Lower lobe of right lung (tissue), 2 donors: ENCODE measurements at regions not wholly inside any gene's neighbourhood (a gene's known extent, or its start where the extent isn't known, plus 50 kb on each side); places are given as distances from the start of the nearest gene placed in this dataset.

Source experiments
- ATAC-seq, 2 donors: fragments of 200-7000 bp; cut with Tn5 transposase; one replicate each; pipeline ENCODE4 v1.9.1; 2020 to 2022; ENCODE audit warnings: mild to moderate bottlenecking in 2 of 2, moderate library complexity in 2 of 2
- DNase-seq: peaks from one replicate; pipeline ENCODE4 v3.0.0-alpha.2; 2020
- H3K27ac ChIP-seq: fragments of 200-600 bp; one replicate; pipeline ENCODE4 v1.8.0; 2022
- H3K27me3 ChIP-seq: fragments of 200-600 bp; one replicate; pipeline ENCODE4 v1.8.0; 2022; ENCODE audit warnings: low read depth
- H3K36me3 ChIP-seq: fragments of 200-600 bp; one replicate; pipeline ENCODE4 v1.8.0; 2022; ENCODE audit warnings: mild to moderate bottlenecking
- H3K4me1 ChIP-seq: fragments of 200-600 bp; one replicate; pipeline ENCODE4 v1.8.0; 2022
- H3K4me3 ChIP-seq: fragments of 200-600 bp; one replicate; pipeline ENCODE4 v1.8.0; 2022; ENCODE audit warnings: mild to moderate bottlenecking
- H3K9me3 ChIP-seq: fragments of 200-600 bp; one replicate; pipeline ENCODE4 v1.8.0; 2022
- CTCF ChIP-seq: fragments of 200-600 bp; IDR thresholded peaks from one replicate; pipeline ENCODE4 v1.8.0; 2022; ENCODE audit warnings: antibody characterized with exemption, mild to moderate bottlenecking
- intact Hi-C: fragments of 100-400 bp; cut with DNase I; formaldehyde crosslinking; loops from one replicate; pipeline ENCODE4 v1.11.0; 2022
- donor health status: DM: no; HTN: yes; CAD: no; lungs with severe emphysema.

DNA sequence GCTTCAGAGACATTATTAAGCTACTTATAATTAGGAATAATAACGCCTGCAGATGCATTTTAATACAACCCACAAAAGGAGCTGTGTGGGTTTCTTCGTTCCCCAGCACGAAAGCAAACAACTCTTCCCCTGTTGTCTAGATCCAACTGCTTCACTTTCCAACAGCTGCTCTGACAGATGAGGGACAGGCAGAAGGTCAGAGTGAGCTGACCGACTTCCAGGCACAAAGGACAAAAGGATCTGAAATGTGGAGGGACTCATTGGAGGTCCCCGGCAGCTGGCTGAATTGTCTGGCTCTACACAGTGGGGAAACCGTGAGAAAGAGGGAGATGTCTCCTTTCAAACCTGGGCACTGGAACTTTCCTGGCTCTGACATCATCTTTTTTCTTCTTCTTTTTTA is 79.1 kb upstream of the ALDH1B1 start:
- no peak for DNase-seq

GRCh38 chr9:38312406-38312805 is 80.1 kb upstream of the ALDH1B1 start:
- peaks cover 10% of the 10 kb centered on the region for H3K27me3 ChIP-seq
- intact Hi-C loops, result no loop called here
- no peak overlapping the region for H3K27ac ChIP-seq
- H3K4me3 ChIP-seq, result no peak overlapping the region
- no peaks in the 10 kb centered on the region for H3K9me3 ChIP-seq
- H3K4me1 ChIP-seq, result no peaks in the 10 kb centered on the region
- DNase-seq (no peak), ATAC-seq (no peak)
- no peaks in the 10 kb centered on the region for H3K36me3 ChIP-seq
- no peak for TF ChIP-seq CTCF

More for the DNA sequence above, 79.1 kb upstream of the ALDH1B1 start:
- intact Hi-C loops, result no loop called here
- no peaks in the 10 kb centered on the region for H3K36me3 ChIP-seq
- H3K4me3 ChIP-seq, result no peak overlapping the region
- peaks cover under 1% of the 10 kb centered on the region for H3K4me1 ChIP-seq
- ATAC-seq, result no peak
- peaks cover 10% of the 10 kb centered on the region for H3K27me3 ChIP-seq
- no peak for TF ChIP-seq CTCF
- no peak overlapping the region for H3K27ac ChIP-seq
- H3K9me3 ChIP-seq, result no peaks in the 10 kb centered on the region

GRCh38 chr9:38311382-38312270 is 80.9 kb upstream of the ALDH1B1 start:
- no peaks in the 10 kb centered on the region for H3K9me3 ChIP-seq
- H3K27me3 ChIP-seq, result peaks cover 10% of the 10 kb centered on the region
- H3K4me3 ChIP-seq, result no peak overlapping the region
- ATAC-seq (no peak), DNase-seq (no peak)
- H3K4me1 ChIP-seq, result no peaks in the 10 kb centered on the region
- intact Hi-C loops, result no loop called here
- no peaks in the 10 kb centered on the region for H3K36me3 ChIP-seq
- H3K27ac ChIP-seq, result no peak overlapping the region
- no peak for TF ChIP-seq CTCF

DNA sequence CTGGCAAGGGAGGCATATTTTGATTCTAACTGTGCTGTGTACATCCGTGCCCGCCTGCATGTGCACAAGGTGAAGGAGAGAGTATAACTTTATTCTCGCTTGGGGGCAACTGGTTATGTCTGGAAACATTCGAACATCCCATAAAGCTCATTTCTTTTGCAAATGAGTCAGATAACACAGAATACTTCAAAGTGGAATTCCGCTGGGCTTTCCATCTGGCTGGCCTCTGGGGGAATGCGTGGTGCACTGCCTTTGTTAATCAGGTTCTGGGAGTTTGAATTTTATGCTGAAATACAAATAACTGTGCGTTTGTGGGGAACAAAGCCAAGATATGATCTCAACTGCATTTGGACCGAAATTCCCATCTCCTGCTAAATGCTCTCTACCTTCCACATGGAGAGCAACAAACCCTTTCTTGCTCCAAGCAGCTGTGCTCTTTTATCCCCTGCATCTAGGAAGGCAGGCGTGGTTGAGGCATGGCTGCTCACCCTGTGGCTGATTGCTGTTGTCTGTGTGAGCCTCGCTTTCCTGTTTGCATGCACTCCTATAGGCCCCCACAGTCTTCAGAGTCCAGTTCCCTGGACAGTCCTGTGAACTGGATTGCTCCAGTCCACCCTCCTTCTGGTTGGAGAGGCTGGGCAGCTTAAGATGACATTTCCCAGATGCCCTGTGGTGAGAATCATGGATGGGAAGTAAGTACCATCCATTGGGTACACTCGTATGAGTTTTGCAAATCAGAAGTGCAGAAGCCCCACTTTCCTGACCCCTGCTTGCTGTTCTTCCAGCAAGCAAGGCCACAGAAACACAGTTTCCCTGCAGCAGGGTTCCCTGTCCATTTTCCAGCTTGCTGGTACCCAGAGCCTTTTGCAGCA is 82.9 kb upstream of the ALDH1B1 start:
- peaks cover 10% of the 10 kb centered on the region for H3K27me3 ChIP-seq
- TF ChIP-seq CTCF, result no peak
- H3K9me3 ChIP-seq, result no peaks in the 10 kb centered on the region
- intact Hi-C loops, result no loop called here
- no peaks in the 10 kb centered on the region for H3K4me1 ChIP-seq
- no peak overlapping the region for H3K27ac ChIP-seq
- DNase-seq (no peak), ATAC-seq (no peak)
- H3K4me3 ChIP-seq, result no peak overlapping the region
- no peaks in the 10 kb centered on the region for H3K36me3 ChIP-seq

GRCh38 chr9:38308136-38308535 is 84.4 kb upstream of the ALDH1B1 start:
- H3K4me3 ChIP-seq, result no peak overlapping the region
- no peaks in the 10 kb centered on the region for H3K9me3 ChIP-seq
- no peaks in the 10 kb centered on the region for H3K36me3 ChIP-seq
- TF ChIP-seq CTCF, result no peak
- intact Hi-C loops, result no loop called here
- no peak overlapping the region for H3K27ac ChIP-seq
- H3K4me1 ChIP-seq, result no peaks in the 10 kb centered on the region
- no peak for DNase-seq
- peaks cover 10% of the 10 kb centered on the region for H3K27me3 ChIP-seq
- no peak for ATAC-seq
